PFSK-1 (cell line): ENCODE measurements at regions not wholly inside any gene's neighbourhood (a gene's known extent, or its start where the extent isn't known, plus 50 kb on each side); places are given as distances from the start of the nearest gene placed in this dataset.

Experiments used
- FOXP2 ChIP-seq: optimal IDR thresholded peaks from 2 replicates; pipeline ENCODE3; 2011; ENCODE audit warnings: borderline replicate concordance, control low read depth, inconsistent platforms; ENCODE audit not compliant: insufficient read depth; ENCODE audit errors: extremely low read length, extremely low read depth
- POLR2AphosphoS5 ChIP-seq: IDR thresholded peaks from 2 replicates; pipeline ENCODE4 v1.6.1; 2012; ENCODE audit warnings: low read depth, mild to moderate bottlenecking, control low read depth, low read length, moderate library complexity
- REST ChIP-seq, 2 experiments: IDR thresholded peaks; 2 replicates each; pipeline versions ENCODE4 v1.6.1 to v1.8.0; 2011 to 2012; ENCODE audit warnings: low read depth in 2 of 2, low read length in 2 of 2, control low read depth in 1 of 2, inconsistent platforms in 1 of 2, mild to moderate bottlenecking in 1 of 2, moderate library complexity in 1 of 2; ENCODE audit not compliant: insufficient read depth in 1 of 2
- SIN3A ChIP-seq: IDR thresholded peaks from 2 replicates; pipeline ENCODE4 v1.6.1; 2012; ENCODE audit warnings: mild to moderate bottlenecking, low read length, moderate library complexity, borderline replicate concordance; ENCODE audit not compliant: insufficient read depth
- TAF1 ChIP-seq: IDR thresholded peaks from 2 replicates; pipeline ENCODE4 v1.6.1; 2012; ENCODE audit warnings: low read length, control low read depth, borderline replicate concordance; ENCODE audit not compliant: insufficient read depth

GRCh38 chr15:39099524-39099923 is 481.4 kb upstream of the THBS1 start:
- TF ChIP-seq TAF1, result no peak
- no peak for TF ChIP-seq REST (IDR thresholded peaks at IDR 0.05; ENCODE audit: insufficient read depth in 1 of 2, low read depth in 2 of 2, low read length in 2 of 2)
- no peak for TF ChIP-seq POLR2AphosphoS5
- no peak for TF ChIP-seq SIN3A
- no peak for TF ChIP-seq FOXP2
